ENCODE measurements at regions not wholly inside any gene's neighbourhood (a gene's known extent, or its start where the extent isn't known, plus 50 kb on each side); places are given as distances from the start of the nearest gene placed in this dataset.
"Not testable (repeated sequence)": the region's sequence is repeated elsewhere in the genome, so short reads cannot be mapped to it uniquely, and the experiment has no call there.

- no peak for DNase-seq
Measured at GRCh38 chr2:208939852-208940251, 484.0 kb upstream of the MAP2 start.

- DNase-seq, result no peak
Measured at GRCh38 chr2:208945719-208946256, 478.1 kb upstream of the MAP2 start.

GRCh38 chr2:208948073-208948472 is 475.8 kb upstream of the MAP2 start:
- no peak for DNase-seq

GRCh38 chr2:208970070-208970469 is 453.8 kb upstream of the MAP2 start:
- DNase-seq, result no peak

GRCh38 chr2:208977582-208977981 is 446.3 kb upstream of the MAP2 start:
- DNase-seq, result no peak

- DNase-seq, result no peak
Measured at GRCh38 chr2:208978946-208979345, 444.9 kb upstream of the MAP2 start.

- no peak for DNase-seq
Measured at GRCh38 chr2:208980321-208980720, 443.5 kb upstream of the MAP2 start.

- DNase-seq, result no peak
Measured at GRCh38 chr2:208982831-208983230, 441.0 kb upstream of the MAP2 start.

- no peak for DNase-seq
Measured at GRCh38 chr2:208983486-208983885, 440.4 kb upstream of the MAP2 start.

GRCh38 chr2:208984376-208985090 is 439.3 kb upstream of the MAP2 start:
- DNase-seq, result no peak

GRCh38 chr2:208985644-208986043 is 438.2 kb upstream of the MAP2 start:
- no peak for DNase-seq

GRCh38 chr2:208990716-208991115 is 433.1 kb upstream of the MAP2 start:
- DNase-seq, result no peak

- DNase-seq, result no peak
Measured at GRCh38 chr2:208999911-209000310, 423.9 kb upstream of the MAP2 start.

GRCh38 chr2:209002054-209002453 is 421.8 kb upstream of the MAP2 start:
- no peak for DNase-seq

- DNase-seq, result no peak
Measured at GRCh38 chr2:209005371-209005770, 418.5 kb upstream of the MAP2 start.

GRCh38 chr2:209008636-209009287 is 415.1 kb upstream of the MAP2 start:
- DNase-seq, result no peak

- DNase-seq, result not testable (repeated sequence)
Measured at GRCh38 chr2:209018633-209019032, 405.2 kb upstream of the MAP2 start.

GRCh38 chr2:209029249-209029648 is 394.6 kb upstream of the MAP2 start:
- no peak for DNase-seq

- no peak for DNase-seq
Measured at GRCh38 chr2:209044307-209044706, 379.5 kb upstream of the MAP2 start.

- DNase-seq, result no peak
Measured at GRCh38 chr2:209046163-209046562, 377.7 kb upstream of the MAP2 start.

GRCh38 chr2:209049608-209050007 is 374.2 kb upstream of the MAP2 start:
- DNase-seq, result no peak

GRCh38 chr2:209062210-209062609 is 361.6 kb upstream of the MAP2 start:
- DNase-seq, result no peak

- no peak for DNase-seq
Measured at GRCh38 chr2:209070262-209070661, 353.6 kb upstream of the MAP2 start.

- no peak for DNase-seq
Measured at GRCh38 chr2:209073151-209073550, 350.7 kb upstream of the MAP2 start.

- DNase-seq, result no peak
Measured at GRCh38 chr2:209074711-209075110, 349.1 kb upstream of the MAP2 start.
